ENCODE measurements at regions not wholly inside any gene's neighbourhood (a gene's known extent, or its start where the extent isn't known, plus 50 kb on each side); places are given as distances from the start of the nearest gene placed in this dataset.

GRCh38 chr9:121550041-121550440 lies 50.4 kb upstream of the GGTA1 start:
- DNase-seq = no peak

GRCh38 chr9:121550569-121551512 lies 51.2 kb upstream of the GGTA1 start:
- DNase-seq = peak; percentile 53 to 67

GRCh38 chr9:121551985-121552753 lies 52.5 kb upstream of the GGTA1 start:
- no peak for DNase-seq

- no peak for DNase-seq
Observed at GRCh38 chr9:121556082-121556481, 56.4 kb upstream of the GGTA1 start.

GRCh38 chr9:121556580-121556979 lies 56.9 kb upstream of the GGTA1 start:
- no peak for DNase-seq

GRCh38 chr9:121557581-121558447 lies 58.2 kb upstream of the GGTA1 start:
- no peak for DNase-seq

- no peak for DNase-seq
Observed at GRCh38 chr9:121558473-121558872, 58.8 kb upstream of the GGTA1 start.

GRCh38 chr9:121559183-121559582 lies 59.5 kb upstream of the GGTA1 start:
- DNase-seq = no peak

- DNase-seq = no peak
Observed at GRCh38 chr9:121560921-121561320, 61.3 kb upstream of the GGTA1 start.

- DNase-seq = no peak
Observed at GRCh38 chr9:121561385-121562222, 62.0 kb upstream of the GGTA1 start.

- DNase-seq = no peak
Observed at GRCh38 chr9:121562301-121562700, 62.7 kb upstream of the GGTA1 start.

- DNase-seq = no peak
Observed at GRCh38 chr9:121563425-121563824, 63.8 kb upstream of the GGTA1 start.

GRCh38 chr9:121563881-121564460 lies 64.3 kb upstream of the GGTA1 start:
- DNase-seq = no peak

- no peak for DNase-seq
Observed at GRCh38 chr9:121564504-121565260, 65.0 kb upstream of the GGTA1 start.

GRCh38 chr9:121566481-121567465 lies 67.1 kb upstream of the GGTA1 start:
- no peak for DNase-seq

GRCh38 chr9:121567500-121568342 lies 68.1 kb upstream of the GGTA1 start:
- DNase-seq = no peak

- DNase-seq = no peak
Observed at GRCh38 chr9:121568343-121569265, 69.0 kb upstream of the GGTA1 start.

All from stimulated activated CD4-positive, alpha-beta T cell treated with anti-CD3 and anti-CD28 coated beads, Interleukin-4, amount 100 ng/mL, for 4 hours (primary cell).